ENCODE measurements at regions not wholly inside any gene's neighbourhood (a gene's known extent, or its start where the extent isn't known, plus 50 kb on each side); places are given as distances from the start of the nearest gene placed in this dataset.

DNA sequence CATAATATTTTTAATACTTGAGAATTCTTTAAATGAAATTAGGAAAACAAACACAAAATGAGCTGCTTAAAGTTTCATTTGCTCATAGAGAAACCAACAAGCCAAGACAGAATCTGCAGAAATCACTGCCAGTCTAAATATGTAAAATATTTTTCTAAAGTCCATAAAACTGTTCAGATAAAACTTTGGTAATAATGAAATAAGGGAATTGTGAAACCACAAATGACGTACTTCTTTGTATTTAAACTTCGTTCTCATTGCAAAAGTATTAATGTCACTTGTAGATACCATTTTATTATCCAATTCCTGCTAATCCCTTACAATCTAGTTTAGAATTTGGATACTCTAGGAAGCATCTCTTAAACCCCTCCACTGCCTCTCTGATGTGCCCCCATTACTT, 234.5 kb upstream of the NEGR1 start:
- TF ChIP-seq, protein P1, sequence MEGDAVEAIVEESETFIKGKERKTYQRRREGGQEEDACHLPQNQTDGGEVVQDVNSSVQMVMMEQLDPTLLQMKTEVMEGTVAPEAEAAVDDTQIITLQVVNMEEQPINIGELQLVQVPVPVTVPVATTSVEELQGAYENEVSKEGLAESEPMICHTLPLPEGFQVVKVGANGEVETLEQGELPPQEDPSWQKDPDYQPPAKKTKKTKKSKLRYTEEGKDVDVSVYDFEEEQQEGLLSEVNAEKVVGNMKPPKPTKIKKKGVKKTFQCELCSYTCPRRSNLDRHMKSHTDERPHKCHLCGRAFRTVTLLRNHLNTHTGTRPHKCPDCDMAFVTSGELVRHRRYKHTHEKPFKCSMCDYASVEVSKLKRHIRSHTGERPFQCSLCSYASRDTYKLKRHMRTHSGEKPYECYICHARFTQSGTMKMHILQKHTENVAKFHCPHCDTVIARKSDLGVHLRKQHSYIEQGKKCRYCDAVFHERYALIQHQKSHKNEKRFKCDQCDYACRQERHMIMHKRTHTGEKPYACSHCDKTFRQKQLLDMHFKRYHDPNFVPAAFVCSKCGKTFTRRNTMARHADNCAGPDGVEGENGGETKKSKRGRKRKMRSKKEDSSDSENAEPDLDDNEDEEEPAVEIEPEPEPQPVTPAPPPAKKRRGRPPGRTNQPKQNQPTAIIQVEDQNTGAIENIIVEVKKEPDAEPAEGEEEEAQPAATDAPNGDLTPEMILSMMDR (IDR thresholded peaks at IDR 0.05; ENCODE audit: low read length): no peak
- TF ChIP-seq EZH2 (optimal IDR thresholded peaks at IDR 0.05; ENCODE audit: low read depth, low read length): no peak
